Midbrain (tissue), 1 donor: ENCODE measurements at regions not wholly inside any gene's neighbourhood (a gene's known extent, or its start where the extent isn't known, plus 50 kb on each side); places are given as distances from the start of the nearest gene placed in this dataset.
"Not testable (repeated sequence)": the region's sequence is repeated elsewhere in the genome, so short reads cannot be mapped to it uniquely, and the experiment has no call there.

Source experiments
- DNase-seq: peaks from one replicate; lab custom pipeline; 2025; lab: John Stamatoyannopoulos, UW

DNA sequence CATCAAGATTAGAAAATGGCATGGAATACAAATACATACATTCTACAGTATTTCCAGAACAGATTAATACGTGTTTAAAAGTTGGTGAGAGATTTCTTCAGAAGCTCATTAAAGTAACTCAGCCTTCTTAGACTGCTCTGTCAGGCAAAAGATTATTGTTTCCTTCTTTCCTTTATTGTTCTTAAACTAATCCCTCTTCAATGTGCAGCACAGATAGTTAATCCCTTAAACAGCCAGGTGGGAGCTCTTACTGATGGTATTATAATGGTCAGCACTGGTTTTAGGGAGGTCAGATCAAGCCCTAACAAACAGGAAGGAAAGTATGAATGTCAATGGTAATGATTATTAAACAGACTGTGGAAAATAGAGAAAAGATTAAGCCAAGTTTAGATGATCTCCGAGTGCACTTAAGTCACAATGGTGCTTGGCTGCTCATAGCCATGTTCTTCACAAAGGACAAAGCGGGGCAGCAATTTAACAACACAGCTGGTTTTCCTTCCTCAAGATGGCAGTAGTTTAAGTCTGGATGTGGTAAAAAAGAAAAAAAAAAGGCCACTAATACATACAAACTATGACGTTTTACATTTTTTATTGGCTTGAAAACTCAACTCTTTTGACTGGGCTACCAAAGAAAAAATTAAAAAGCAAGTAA is 992.6 kb downstream of the PCDH9 start:
- no peak for DNase-seq

DNA sequence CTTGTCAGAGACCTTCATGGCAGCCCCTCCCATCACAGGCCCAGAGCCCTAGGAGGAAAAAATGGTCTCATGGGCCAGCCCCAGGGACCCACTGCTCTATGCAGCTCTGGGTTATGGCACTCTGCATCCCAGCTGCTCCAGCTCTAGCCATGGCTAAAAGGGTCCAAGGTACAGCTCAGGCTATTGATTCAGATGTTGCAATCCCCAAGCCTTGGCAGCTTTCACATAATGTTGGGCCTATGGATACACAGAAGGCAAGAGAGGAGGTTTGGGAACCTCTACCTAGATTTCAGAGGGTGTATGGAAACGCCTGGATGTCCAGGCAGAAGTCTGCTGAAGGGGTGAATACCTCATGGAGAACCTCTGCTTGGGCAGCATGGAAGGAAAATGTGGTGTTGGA is 996.0 kb downstream of the PCDH9 start:
- no peak for DNase-seq

- not testable (repeated sequence) for DNase-seq
Observed at GRCh38 chr13:66231958-66232357, 998.2 kb downstream of the PCDH9 start.

DNA sequence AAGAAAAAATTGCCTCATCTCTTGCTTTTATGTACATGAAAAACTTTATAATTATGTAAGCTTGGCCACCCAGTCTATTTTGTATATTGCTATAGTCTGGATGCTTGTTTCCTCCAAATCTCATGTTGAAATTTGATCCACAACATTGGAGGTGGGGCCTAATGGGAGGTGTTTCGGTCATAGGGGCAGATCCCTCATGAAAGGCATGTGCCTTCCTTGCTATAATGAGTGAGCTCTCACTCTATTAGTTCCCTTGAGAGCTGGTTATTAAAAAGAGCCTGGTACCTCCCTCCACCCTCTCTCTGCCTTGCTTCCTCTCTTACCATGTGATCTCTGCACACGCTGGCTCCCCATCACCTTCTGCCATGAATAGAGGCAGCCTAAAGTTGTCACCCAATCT is 1005.1 kb downstream of the PCDH9 start:
- no peak for DNase-seq

- no peak for DNase-seq
Observed at GRCh38 chr13:66224663-66225062, 1005.5 kb downstream of the PCDH9 start.

GRCh38 chr13:66222926-66223325 is 1007.2 kb downstream of the PCDH9 start:
- no peak for DNase-seq

- no peak for DNase-seq
Observed at GRCh38 chr13:66222127-66222526, 1008.0 kb downstream of the PCDH9 start.

DNA sequence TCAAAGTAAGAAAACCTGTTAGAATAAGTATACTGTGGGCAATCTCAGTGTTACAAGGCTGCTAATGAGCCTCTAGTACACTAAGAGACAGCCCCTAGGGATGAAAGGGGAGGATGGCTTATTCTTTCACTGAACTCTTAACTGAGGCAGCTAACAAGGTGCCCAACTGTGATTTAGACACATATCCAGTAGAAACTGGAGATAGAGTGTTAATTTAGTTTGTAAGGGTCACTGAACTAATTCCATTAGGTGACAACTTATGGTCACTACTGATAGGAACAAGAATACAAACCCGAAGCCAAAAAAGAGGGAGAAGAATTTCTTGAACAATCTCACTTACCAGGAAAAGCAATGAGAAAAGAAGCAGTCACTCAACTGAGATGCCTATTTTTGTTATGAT is 1010.6 kb downstream of the PCDH9 start:
- no peak for DNase-seq

- no peak for DNase-seq
Observed at GRCh38 chr13:66218583-66218982, 1011.6 kb downstream of the PCDH9 start.

GRCh38 chr13:66216728-66217127 is 1013.4 kb downstream of the PCDH9 start:
- DNase-seq: no peak

GRCh38 chr13:66214467-66214866 is 1015.7 kb downstream of the PCDH9 start:
- DNase-seq: no peak

- no peak for DNase-seq
Observed at GRCh38 chr13:66212511-66212910, 1017.6 kb downstream of the PCDH9 start.

DNA sequence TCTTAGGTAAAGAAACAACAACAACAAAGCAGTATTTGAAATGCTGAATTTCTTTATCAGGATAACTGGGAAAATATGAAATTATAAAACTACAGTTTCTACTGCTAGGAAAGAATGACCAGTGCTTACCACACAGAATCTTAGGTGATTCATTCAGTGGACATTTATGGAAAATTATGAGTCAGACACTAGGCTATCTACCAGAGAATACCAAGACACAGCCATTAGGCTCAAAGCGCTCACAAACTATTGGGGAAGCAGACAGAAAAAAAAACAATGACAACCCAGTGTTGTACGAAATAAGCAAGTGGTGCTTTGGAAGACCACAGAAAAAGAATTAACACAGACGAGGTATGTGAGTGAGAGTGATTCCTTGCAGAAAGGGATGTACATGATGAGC is 1019.5 kb downstream of the PCDH9 start:
- DNase-seq: no peak

DNA sequence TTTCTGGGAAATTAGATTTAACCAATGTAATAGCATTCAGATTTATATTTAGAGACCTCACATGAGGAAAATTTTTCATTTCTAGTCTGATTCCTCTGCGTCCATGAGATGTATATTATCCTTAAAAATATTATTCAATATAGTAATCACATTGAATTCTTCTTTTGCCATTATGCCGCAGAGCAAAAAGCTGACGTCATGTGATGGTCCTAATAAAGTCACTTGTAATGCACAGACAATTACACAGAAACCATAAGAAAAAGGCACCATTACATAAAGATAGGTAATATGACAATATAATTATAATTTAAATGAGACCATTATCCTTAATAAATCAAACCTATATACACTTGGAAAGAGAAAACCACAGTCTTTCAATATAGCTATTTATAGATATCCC is 1021.5 kb downstream of the PCDH9 start:
- DNase-seq: no peak

DNA sequence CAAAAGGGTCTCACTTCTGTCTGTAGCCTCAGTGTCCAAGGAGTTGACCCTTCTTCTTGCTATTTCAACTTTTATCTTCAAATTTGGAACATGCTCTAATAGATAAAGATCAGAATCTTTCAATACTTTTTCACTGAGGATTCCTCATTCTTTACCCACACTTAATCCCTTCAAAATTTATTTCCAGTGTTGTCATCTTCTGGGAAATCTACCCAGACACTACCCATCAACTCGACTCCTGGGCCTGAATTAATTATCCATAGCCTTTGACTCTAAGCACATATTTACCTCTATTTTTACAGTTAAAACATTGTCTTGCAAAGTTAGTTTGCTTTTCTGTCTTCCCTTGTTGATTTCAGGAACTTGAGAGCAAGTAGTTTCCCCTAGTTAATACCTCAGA is 1022.5 kb downstream of the PCDH9 start:
- no peak for DNase-seq

DNA sequence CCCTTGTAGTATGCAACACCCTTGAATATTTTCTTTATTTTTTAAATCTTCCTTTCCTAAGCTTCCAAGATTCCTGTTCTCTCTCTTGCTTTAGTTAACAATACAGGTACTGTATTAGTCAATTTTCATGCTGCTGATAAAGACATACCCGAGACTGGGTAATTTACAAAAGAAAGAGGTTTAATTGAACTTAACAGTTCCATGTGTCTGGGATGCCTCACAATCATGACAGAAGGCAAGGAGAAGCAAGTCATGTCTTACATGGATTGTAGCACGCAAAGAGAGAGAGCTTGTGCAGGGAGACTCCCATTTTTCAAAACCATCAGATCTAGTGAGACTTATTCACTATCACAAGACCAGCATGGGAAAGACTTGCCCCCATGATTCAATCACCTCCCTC is 1024.3 kb downstream of the PCDH9 start:
- no peak for DNase-seq

DNA sequence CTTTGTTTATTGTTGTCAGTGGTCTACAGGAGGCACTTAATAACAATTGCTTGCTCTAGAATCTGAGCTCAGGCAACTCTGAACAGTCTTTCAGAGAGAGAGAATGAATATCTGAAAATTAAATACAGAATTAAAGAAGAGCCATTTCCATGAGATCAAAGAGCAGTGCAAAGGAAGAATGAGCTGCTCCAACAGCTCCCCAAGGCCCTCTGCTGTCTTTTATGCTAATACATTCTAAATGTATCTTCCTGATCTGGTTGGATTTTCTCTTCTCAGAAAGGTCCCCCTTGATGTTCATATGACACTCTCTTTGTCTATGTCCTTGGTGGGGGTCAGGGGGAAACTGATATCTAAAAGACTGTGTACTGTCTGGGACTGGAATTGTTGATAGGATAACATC is 1029.6 kb downstream of the PCDH9 start:
- DNase-seq: no peak

DNA sequence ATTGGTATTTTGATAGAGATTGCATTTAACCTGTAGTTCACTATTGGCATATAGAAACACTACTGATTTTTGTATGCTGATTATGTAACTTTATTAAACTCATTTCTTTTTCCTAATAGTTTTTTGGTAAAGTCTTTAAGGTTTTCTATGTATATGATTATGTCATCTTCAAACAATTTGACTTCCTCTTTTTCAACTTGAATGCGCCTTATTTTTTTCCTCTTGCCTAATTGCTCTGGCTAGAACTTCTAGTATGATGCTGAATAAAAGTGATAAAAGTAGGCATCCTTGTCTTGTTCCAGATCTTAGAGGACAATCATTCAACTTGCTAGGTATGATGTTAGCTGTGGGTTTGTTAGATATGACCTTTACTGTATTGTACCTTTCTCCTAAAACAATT is 1034.9 kb downstream of the PCDH9 start:
- DNase-seq: no peak

GRCh38 chr13:66189986-66190385 is 1040.2 kb downstream of the PCDH9 start:
- no peak for DNase-seq

- DNase-seq: no peak
Observed at GRCh38 chr13:66180836-66181235, 1049.3 kb downstream of the PCDH9 start.

- DNase-seq: no peak
Observed at GRCh38 chr13:66171920-66172319, 1058.2 kb downstream of the PCDH9 start.

DNA sequence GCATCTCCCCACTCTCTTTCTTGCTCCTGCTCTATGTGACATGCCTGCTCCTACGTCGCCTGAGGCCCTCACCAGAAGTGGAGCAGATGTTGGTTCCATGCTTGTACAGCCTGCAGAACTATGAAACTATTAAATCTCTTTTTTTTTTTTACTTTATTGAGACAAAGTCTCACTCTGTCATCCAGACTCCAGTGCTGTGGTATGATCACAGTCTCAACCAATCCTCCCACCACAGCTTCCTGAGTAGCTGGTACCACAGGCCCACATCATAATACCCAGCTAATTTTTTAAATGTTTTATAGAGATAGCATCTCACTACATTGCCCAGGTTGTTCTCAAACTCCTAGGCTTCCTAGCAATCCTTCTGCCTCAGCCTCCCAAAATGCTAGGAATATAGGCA is 1067.7 kb downstream of the PCDH9 start:
- no peak for DNase-seq

GRCh38 chr13:66159511-66159910 is 1070.6 kb downstream of the PCDH9 start:
- DNase-seq: no peak

DNA sequence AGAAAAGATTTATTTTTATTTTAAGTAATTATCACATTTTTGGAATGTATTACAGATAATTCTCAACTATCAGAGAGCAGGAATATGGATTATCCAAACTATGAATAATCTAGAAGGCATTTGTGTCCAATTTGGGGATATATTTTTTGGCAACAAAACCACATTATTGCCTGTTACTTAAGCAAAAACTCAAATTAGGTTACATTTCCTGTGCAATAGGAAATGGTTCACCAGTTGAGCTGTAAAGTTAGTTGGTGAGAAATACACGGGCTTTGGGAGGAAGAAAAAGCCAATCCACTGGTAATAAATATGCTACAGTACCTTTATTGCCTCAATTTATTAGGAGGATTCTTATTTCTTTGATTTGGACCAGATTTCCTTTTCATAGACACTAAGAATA is 1075.2 kb downstream of the PCDH9 start:
- DNase-seq: no peak

DNA sequence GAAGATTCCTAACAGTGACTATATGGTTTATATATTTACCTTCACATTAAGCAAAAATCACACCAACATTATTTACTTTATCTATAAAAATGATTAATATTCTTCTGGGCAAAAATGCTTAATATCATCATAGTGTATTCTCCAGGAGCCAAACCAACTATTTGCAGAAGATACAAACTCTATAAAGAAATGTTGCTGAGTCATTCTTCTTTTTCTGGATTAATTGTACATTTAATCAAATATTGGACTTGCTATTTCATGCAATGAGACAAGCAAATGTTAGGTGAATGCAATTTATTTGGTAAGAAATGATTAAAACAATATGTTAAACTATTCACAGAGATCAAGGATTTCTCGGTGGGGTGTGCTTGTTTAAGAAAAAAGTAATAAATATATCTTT is 1075.8 kb downstream of the PCDH9 start:
- DNase-seq: no peak
